IMR-90 (cell line): ENCODE measurements at regions not wholly inside any gene's neighbourhood (a gene's known extent, or its start where the extent isn't known, plus 50 kb on each side); places are given as distances from the start of the nearest gene placed in this dataset.

Experiments
- ATAC-seq: fragments of 200-7000 bp; cut with Tn5 transposase; 2 replicates; pipeline ENCODE4 v1.9.1; 2020; ENCODE audit warnings: low read depth, mild to moderate bottlenecking, moderate library complexity
- BruUV-seq: library from RNA; stranded (reverse); fragments of 400-500 nt; replicated peaks from 2 replicates; lab custom pipeline; 2021; lab: Mats Ljungman, UMichigan
- CTCF ChIA-PET: fragments of 300-600 bp; formaldehyde crosslinking; extraction: SDS; loops from one replicate; lab custom pipeline; 2021; ENCODE audit warnings: antibody characterized with exemption; lab: Yijun Ruan, JAX
- POLR2A ChIA-PET: fragments of 300-600 bp; sonication (Branson Sonifier 250); formaldehyde crosslinking; loops from one replicate; lab custom pipeline; 2022; ENCODE audit warnings: antibody characterized with exemption; ENCODE audit not compliant: unreplicated experiment; lab: Charles Lee
- DNase-seq: peaks from one replicate; pipeline ENCODE4 v3.0.0; 2013
- H2AFZ ChIP-seq: replicated peaks from 2 replicates; pipeline ENCODE3; 2013; ENCODE audit warnings: low read length, mild to moderate bottlenecking; ENCODE audit not compliant: poor library complexity
- H2AK5ac ChIP-seq: 2 replicates; pipeline ENCODE4 v1.6.1; 2013; ENCODE audit warnings: low read depth, low read length, inconsistent platforms
- H2AK9ac ChIP-seq: replicated peaks from 2 replicates; pipeline ENCODE3; 2013; ENCODE audit warnings: mild to moderate bottlenecking, low read depth, low read length, moderate library complexity; ENCODE audit not compliant: poor library complexity
- H2BK120ac ChIP-seq: 2 replicates; pipeline ENCODE4 v1.6.1; 2013; ENCODE audit warnings: low read depth, low read length, inconsistent platforms
- H2BK15ac ChIP-seq: 3 replicates; pipeline ENCODE4 v1.6.1; 2013; ENCODE audit warnings: low read depth, low read length, inconsistent platforms
- H2BK20ac ChIP-seq: 2 replicates; pipeline ENCODE4 v1.6.1; 2013; ENCODE audit warnings: low read depth, mild to moderate bottlenecking, inconsistent platforms, low read length, moderate library complexity
- H2BK5ac ChIP-seq: 2 replicates; pipeline ENCODE4 v1.6.1; 2013; ENCODE audit warnings: mild to moderate bottlenecking, low read depth, low read length, inconsistent platforms; ENCODE audit not compliant: poor library complexity, severe bottlenecking
- H3K14ac ChIP-seq: replicated peaks from 2 replicates; pipeline ENCODE4 v1.6.1; 2013; ENCODE audit warnings: low read depth, low read length, inconsistent platforms
- H3K18ac ChIP-seq: 2 replicates; pipeline ENCODE4 v1.6.1; 2013; ENCODE audit warnings: low read depth, low read length, control low read depth
- H3K23ac ChIP-seq: 2 replicates; pipeline ENCODE4 v1.6.1; 2013; ENCODE audit warnings: low read depth, low read length, inconsistent platforms
- H3K27ac ChIP-seq: 2 replicates; pipeline ENCODE4 v1.5.1; 2013; ENCODE audit warnings: mild to moderate bottlenecking, control low read depth, low read length; ENCODE audit not compliant: insufficient read depth
- H3K27me3 ChIP-seq: 2 replicates; pipeline ENCODE4 v1.6.1; 2013; ENCODE audit warnings: low read length; ENCODE audit not compliant: control insufficient read depth, insufficient read depth
- H3K36me3 ChIP-seq: 2 replicates; pipeline ENCODE4 v1.6.1; 2013; ENCODE audit warnings: low read length, mixed read lengths; ENCODE audit not compliant: control insufficient read depth, insufficient read depth
- H3K4ac ChIP-seq: 2 replicates; pipeline ENCODE4 v1.6.1; 2013; ENCODE audit warnings: low read depth, low read length, inconsistent platforms
- H3K4me1 ChIP-seq: 2 replicates; pipeline ENCODE4 v1.6.1; 2013; ENCODE audit warnings: low read length, mixed read lengths; ENCODE audit not compliant: control insufficient read depth, insufficient read depth
- H3K4me2 ChIP-seq: 2 replicates; pipeline ENCODE4 v1.6.1; 2013; ENCODE audit warnings: low read depth, mild to moderate bottlenecking, control low read depth, low read length, moderate library complexity
- H3K4me3 ChIP-seq: 2 replicates; pipeline ENCODE4 v1.5.1; 2013; ENCODE audit warnings: low read depth, mild to moderate bottlenecking, control low read depth, low read length, moderate library complexity; ENCODE audit not compliant: insufficient read depth
- H3K56ac ChIP-seq: 2 replicates; pipeline ENCODE4 v1.6.1; 2013; ENCODE audit warnings: low read length, inconsistent platforms; ENCODE audit not compliant: insufficient read depth; ENCODE audit errors: extremely low read depth
- H3K79me1 ChIP-seq, 2 experiments: 2 replicates each; pipeline ENCODE4 v1.6.1; 2013; ENCODE audit warnings: low read length in 2 of 2, inconsistent platforms in 1 of 2, low read depth in 1 of 2
- H3K9ac ChIP-seq: 2 replicates; pipeline ENCODE4 v1.6.1; 2013; ENCODE audit warnings: low read depth, low read length, control low read depth
- H3K9me1 ChIP-seq: 2 replicates; pipeline ENCODE4 v1.6.1; 2013; ENCODE audit warnings: low read length, inconsistent platforms; ENCODE audit not compliant: insufficient read depth
- H3K9me3 ChIP-seq: 2 replicates; pipeline ENCODE4 v1.6.1; 2013; ENCODE audit warnings: low read length; ENCODE audit not compliant: control insufficient read depth, insufficient read depth
- H4K20me1 ChIP-seq: 2 replicates; pipeline ENCODE4 v1.6.1; 2013; ENCODE audit warnings: low read length, inconsistent platforms; ENCODE audit not compliant: insufficient read depth
- H4K5ac ChIP-seq: 2 replicates; pipeline ENCODE4 v1.6.1; 2013; ENCODE audit warnings: mild to moderate bottlenecking, low read depth, low read length, control low read depth
- H4K8ac ChIP-seq, 2 experiments: 2 replicates each; pipeline ENCODE4 v1.6.1; 2013; ENCODE audit warnings: low read depth in 2 of 2, low read length in 2 of 2, control low read depth in 1 of 2, inconsistent platforms in 1 of 2
- H4K91ac ChIP-seq: 2 replicates; pipeline ENCODE4 v1.6.1; 2013; ENCODE audit warnings: low read depth, low read length, inconsistent platforms; ENCODE audit not compliant: insufficient read depth
- BHLHE40 ChIP-seq: fragments of 150-350 bp; IDR thresholded peaks from 2 replicates; pipeline ENCODE4 v1.6.1; 2016; ENCODE audit warnings: mild to moderate bottlenecking, low read depth, low read length
- CEBPB ChIP-seq: IDR thresholded peaks from 2 replicates; pipeline ENCODE4 v1.6.1; 2012; ENCODE audit warnings: low read depth, low read length, improper control_type of control experiment
- CHD1 ChIP-seq: IDR thresholded peaks from 2 replicates; pipeline ENCODE4 v1.6.1; 2012; ENCODE audit warnings: low read depth, low read length, improper control_type of control experiment
- ELK1 ChIP-seq: fragments of 150-350 bp; IDR thresholded peaks from 2 replicates; pipeline ENCODE4 v1.6.1; 2016; ENCODE audit warnings: low read depth, mild to moderate bottlenecking, low read length, moderate library complexity, borderline replicate concordance
- FOS ChIP-seq: fragments of 150-350 bp; IDR thresholded peaks from 2 replicates; pipeline ENCODE4 v1.6.1; 2016; ENCODE audit warnings: low read depth, low read length
- MAFK ChIP-seq: IDR thresholded peaks from 2 replicates; pipeline ENCODE4 v1.6.1; 2012; ENCODE audit warnings: low read depth, low read length, improper control_type of control experiment
- MXI1 ChIP-seq: IDR thresholded peaks from 2 replicates; pipeline ENCODE4 v1.6.1; 2012; ENCODE audit warnings: low read depth, mild to moderate bottlenecking, low read length, moderate library complexity, borderline replicate concordance
- RCOR1 ChIP-seq: IDR thresholded peaks from 2 replicates; pipeline ENCODE4 v1.6.1; 2012; ENCODE audit warnings: mild to moderate bottlenecking, low read length, improper control_type of control experiment; ENCODE audit not compliant: insufficient replicate concordance
- RFX5 ChIP-seq: IDR thresholded peaks from 2 replicates; pipeline ENCODE4 v1.8.0; 2012; ENCODE audit warnings: low read depth, mild to moderate bottlenecking, low read length, moderate library complexity
- SMC3 ChIP-seq: fragments of 150-350 bp; IDR thresholded peaks from 2 replicates; pipeline ENCODE4 v1.6.1; 2016; ENCODE audit warnings: low read depth, mild to moderate bottlenecking, antibody characterized with exemption, low read length, moderate library complexity
- USF2 ChIP-seq: fragments of 150-350 bp; IDR thresholded peaks from 2 replicates; pipeline ENCODE4 v1.6.1; 2017; ENCODE audit warnings: mild to moderate bottlenecking, antibody characterized with exemption, low read length, low read depth
- dilution Hi-C: fragments of 300-500 bp; cut with HindIII; formaldehyde crosslinking; loops from one replicate; pipeline ENCODE4 v1.14.3; 2018; ENCODE audit warnings: low sequenced_read_pairs; ENCODE audit not compliant: unreplicated experiment
- in situ Hi-C: fragments of 300-500 bp; cut with MboI; formaldehyde crosslinking; loops from 3 replicates; pipeline ENCODE4 v1.14.3; 2019; ENCODE audit warnings: low sequenced_read_pairs, inconsistent platforms, mixed read lengths
- intact Hi-C: fragments of 100-400 bp; cut with micrococcal nuclease; formaldehyde crosslinking; loops from 2 replicates; pipeline ENCODE4 v1.10.0; 2022

- no peak overlapping the region for H4K91ac ChIP-seq
- no peak overlapping the region for H3K4me3 ChIP-seq
- H4K8ac ChIP-seq, result no peak overlapping the region
- no peaks in the 10 kb centered on the region for H3K79me1 ChIP-seq
- dilution Hi-C loops, result no loop called here
- H2AK9ac ChIP-seq, result no peak overlapping the region
- TF ChIP-seq BHLHE40 (no peak), USF2 (no peak), CEBPB (no peak), CHD1 (no peak), SMC3 (no peak), MXI1 (no peak), MAFK (no peak), ELK1 (no peak), FOS (no peak), RCOR1 (no peak), RFX5 (no peak)
- BruUV-seq, result no TSS peak
- H3K9me1 ChIP-seq, result no peaks in the 10 kb centered on the region
- H3K4me1 ChIP-seq, result no peaks in the 10 kb centered on the region
- no peak overlapping the region for H2BK20ac ChIP-seq
- no peak overlapping the region for H4K5ac ChIP-seq
- H2AK5ac ChIP-seq, result no peak overlapping the region
- no peak overlapping the region for H3K18ac ChIP-seq
- no peaks in the 10 kb centered on the region for H4K20me1 ChIP-seq
- no peak overlapping the region for H2AFZ ChIP-seq
- no peak overlapping the region for H3K9ac ChIP-seq
- ChIA-PET CTCF (no interaction called here), POLR2A (no interaction called here)
- no peak overlapping the region for H2BK5ac ChIP-seq
- intact Hi-C loops, result no loop called here
- H3K4me2 ChIP-seq, result no peak overlapping the region
- H3K27me3 ChIP-seq, result no peaks in the 10 kb centered on the region
- no peak overlapping the region for H3K4ac ChIP-seq
- no peak overlapping the region for H2BK15ac ChIP-seq
- H3K27ac ChIP-seq, result no peak overlapping the region
- H2BK120ac ChIP-seq, result no peak overlapping the region
- in situ Hi-C loops, result no loop called here
- DNase-seq, result no peak
- H3K23ac ChIP-seq, result no peak overlapping the region
- ATAC-seq, result no peak
- H3K56ac ChIP-seq, result no peak overlapping the region
- no peaks in the 10 kb centered on the region for H3K9me3 ChIP-seq
- H3K14ac ChIP-seq, result no peak overlapping the region
- no peaks in the 10 kb centered on the region for H3K36me3 ChIP-seq
Measured at GRCh38 chr3:102553876-102554275, 119.1 kb downstream of the ZPLD1 start.
